Esophagus muscularis mucosa (tissue), 4 donors: ENCODE measurements at regions not wholly inside any gene's neighbourhood (a gene's known extent, or its start where the extent isn't known, plus 50 kb on each side); places are given as distances from the start of the nearest gene placed in this dataset.

Experiments
- DNase-seq: peaks from one replicate; pipeline ENCODE4 v3.0.0-alpha.2; 2017; ENCODE audit errors: extremely low spot score
- H3K27ac ChIP-seq, 4 donors: fragments of 200-600 bp; sonication (generic); replicated peaks in 1 of 4; 1 replicate in 3 of 4; 2 replicates in 1 of 4; pipeline ENCODE4 v1.5.1; 2016 to 2019; ENCODE audit warnings: mild to moderate bottlenecking in 1 of 4
- H3K27me3 ChIP-seq, 4 donors: fragments of 200-600 bp; sonication (generic); one replicate each; pipeline versions ENCODE4 v1.5.1 to v1.6.0; 2016 to 2019
- H3K36me3 ChIP-seq, 4 donors: fragments of 200-600 bp; sonication (generic); one replicate each; pipeline ENCODE4 v1.5.1; 2016 to 2019
- H3K4me1 ChIP-seq, 4 donors: fragments of 200-600 bp; sonication (generic); one replicate each; pipeline ENCODE4 v1.5.1; 2016 to 2019
- H3K4me3 ChIP-seq, 4 donors: fragments of 200-600 bp; sonication (generic); 1 replicate in 2 of 4; 2 replicates in 2 of 4; pipeline ENCODE4 v1.5.1; 2016 to 2019; ENCODE audit warnings: mild to moderate bottlenecking in 4 of 4, moderate library complexity in 1 of 4
- H3K9me3 ChIP-seq, 4 donors: fragments of 200-600 bp; sonication (generic); 1 replicate in 3 of 4; 2 replicates in 1 of 4; pipeline ENCODE4 v1.5.1; 2016 to 2019
- CTCF ChIP-seq, 3 experiments: fragments of 200-600 bp in 2 of 3; fragments of 450-650 bp in 1 of 3; sonication (generic) in 2 of 3; IDR thresholded peaks; one replicate each; pipeline ENCODE4 v1.5.1; 2017 to 2019; ENCODE audit warnings: antibody characterized with exemption in 3 of 3, mild to moderate bottlenecking in 2 of 3, moderate library complexity in 1 of 3
- EP300 ChIP-seq: sonication (generic); formaldehyde crosslinking; IDR thresholded peaks from one replicate; pipeline ENCODE4 v1.6.1; 2017; ENCODE audit warnings: antibody characterized with exemption
- POLR2A ChIP-seq: fragments of 450-650 bp; IDR thresholded peaks from one replicate; pipeline ENCODE4 v1.6.1; 2017; ENCODE audit warnings: antibody characterized with exemption, moderate library complexity, mild to moderate bottlenecking, low read depth
- POLR2AphosphoS5 ChIP-seq, 2 donors: sonication (generic); formaldehyde crosslinking; IDR thresholded peaks; one replicate each; pipeline ENCODE4 v1.6.1; 2017; ENCODE audit warnings: antibody characterized with exemption in 2 of 2
- WGBS: methylation state at CpG from one replicate; pipeline ENCODE4 v1.1.5; 2018; 5-methylcytosine and 5-hydroxymethylcytosine counted together
- intact Hi-C: fragments of 100-400 bp; cut with DNase I; formaldehyde crosslinking; loops from one replicate; pipeline ENCODE4 v1.15.1; 2023

DNA sequence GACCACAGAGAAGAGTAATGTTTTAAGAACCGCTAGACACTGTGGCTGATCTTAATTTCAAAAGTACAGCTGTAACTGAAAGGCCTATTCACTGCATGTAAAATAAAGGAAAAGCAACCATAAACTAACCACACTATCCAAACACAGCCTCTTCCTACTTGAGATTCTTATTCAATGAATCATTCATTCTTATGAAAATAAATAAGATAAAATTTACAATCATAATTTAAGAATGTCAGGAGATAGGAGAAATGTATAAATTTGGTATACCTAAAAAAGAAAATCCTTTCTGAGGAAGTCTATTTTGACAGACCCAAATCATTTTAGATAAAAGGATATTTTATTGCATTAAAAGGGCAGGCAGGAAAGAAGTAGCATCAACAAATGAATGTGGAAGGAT is 533.5 kb upstream of the ZNF385D start:
- H3K4me1 ChIP-seq = no peaks in the 10 kb centered on the region
- intact Hi-C loops = no loop called here
- no peak for DNase-seq
- no peak overlapping the region for H3K4me3 ChIP-seq
- TF ChIP-seq POLR2AphosphoS5 (IDR thresholded peaks at IDR 0.05) (no peak), CTCF (IDR thresholded peaks at IDR 0.05) (no peak), POLR2A (no peak), EP300 (no peak)
- H3K27me3 ChIP-seq = no peaks in the 10 kb centered on the region
- H3K9me3 ChIP-seq = no peaks in the 10 kb centered on the region
- no peaks in the 10 kb centered on the region for H3K36me3 ChIP-seq
- no peak overlapping the region for H3K27ac ChIP-seq
- WGBS = 83% methylated on average over 1 of the region's 1 CpG

DNA sequence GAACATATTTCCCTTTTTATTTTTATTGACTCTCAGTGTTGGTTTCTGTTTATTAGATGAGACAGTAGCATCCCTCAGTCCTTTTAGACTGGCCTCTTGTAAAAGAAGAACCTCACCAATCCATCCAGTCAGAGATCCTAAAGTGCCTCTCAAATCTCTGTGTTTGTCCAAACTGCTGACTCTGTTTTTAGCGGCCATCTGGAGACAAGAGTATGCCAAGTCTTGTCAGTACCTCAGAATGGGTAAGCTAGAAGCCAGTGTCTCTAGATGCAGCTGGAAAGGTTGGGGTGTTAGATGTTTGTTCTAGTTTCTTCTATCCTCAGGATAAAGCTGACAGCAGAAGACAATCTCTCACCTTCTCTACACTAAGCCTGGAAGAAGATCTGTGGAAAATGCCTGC is 537.7 kb upstream of the ZNF385D start:
- intact Hi-C loops = no loop called here
- Histone ChIP-seq H3K4me3 (no peak overlapping the region), H3K27ac (no peak overlapping the region), H3K9me3 (no peaks in the 10 kb centered on the region), H3K36me3 (no peaks in the 10 kb centered on the region), H3K4me1 (no peaks in the 10 kb centered on the region), H3K27me3 (no peaks in the 10 kb centered on the region)
- TF ChIP-seq POLR2AphosphoS5 (IDR thresholded peaks at IDR 0.05) (no peak), POLR2A (no peak), CTCF (IDR thresholded peaks at IDR 0.05) (no peak), EP300 (no peak)
- no peak for DNase-seq
- WGBS = 67% methylated on average over 1 of the region's 1 CpG

DNA sequence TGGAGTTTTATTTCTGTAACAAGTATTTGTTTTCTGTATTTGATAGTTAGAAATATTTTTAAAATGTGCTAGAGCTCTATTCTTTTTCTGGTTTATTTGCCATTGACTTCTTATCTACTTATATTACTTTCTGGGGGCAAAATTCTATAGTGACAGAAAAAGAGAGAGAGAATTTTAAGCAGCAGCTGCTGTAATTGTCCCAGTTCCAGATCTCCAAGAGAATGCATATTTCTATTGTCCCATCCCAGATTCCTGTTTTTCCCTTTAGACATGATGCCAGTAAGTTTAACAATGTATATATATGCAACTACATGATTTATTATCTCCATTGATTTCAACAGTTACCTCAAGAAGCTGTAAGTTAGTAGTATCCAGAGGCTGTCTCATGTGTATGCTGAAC is 541.7 kb upstream of the ZNF385D start:
- no peak overlapping the region for H3K27ac ChIP-seq
- no peaks in the 10 kb centered on the region for H3K4me1 ChIP-seq
- no peaks in the 10 kb centered on the region for H3K27me3 ChIP-seq
- intact Hi-C loops = no loop called here
- H3K9me3 ChIP-seq = no peaks in the 10 kb centered on the region
- H3K4me3 ChIP-seq = no peak overlapping the region
- H3K36me3 ChIP-seq = no peaks in the 10 kb centered on the region
- no peak for DNase-seq
- no peak for TF ChIP-seq POLR2AphosphoS5 (IDR thresholded peaks at IDR 0.05)
- no peak for TF ChIP-seq POLR2A
- TF ChIP-seq CTCF (IDR thresholded peaks at IDR 0.05) = no peak
- no peak for TF ChIP-seq EP300

DNA sequence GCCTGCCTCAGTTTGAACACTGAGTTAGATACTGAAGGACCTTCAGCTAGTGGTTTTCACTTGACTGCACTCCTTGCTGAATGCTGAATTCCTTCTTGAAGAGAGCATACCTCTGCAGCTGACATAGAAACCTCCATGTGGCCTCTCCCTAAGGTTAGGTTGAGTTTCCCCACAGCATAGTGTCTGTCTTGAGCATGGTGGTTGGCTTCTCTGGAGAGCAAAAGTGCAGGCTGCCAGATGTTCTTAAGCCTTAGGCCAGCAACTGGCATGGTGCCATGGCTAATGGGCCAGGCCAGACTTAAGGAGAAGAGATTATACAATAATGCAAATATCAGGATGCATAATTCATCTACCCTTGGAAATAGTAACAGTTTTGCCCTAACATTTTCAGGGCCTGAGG is 545.6 kb upstream of the ZNF385D start:
- no peak for TF ChIP-seq POLR2A
- TF ChIP-seq EP300 = no peak
- TF ChIP-seq CTCF (IDR thresholded peaks at IDR 0.05) = no peak
- TF ChIP-seq POLR2AphosphoS5 (IDR thresholded peaks at IDR 0.05) = no peak
- Histone ChIP-seq H3K9me3 (peaks cover 0 to 10% (median 3%) of the 10 kb centered on the region in 4 donors), H3K36me3 (no peaks in the 10 kb centered on the region), H3K4me1 (no peaks in the 10 kb centered on the region), H3K27ac (no peak overlapping the region), H3K27me3 (no peaks in the 10 kb centered on the region), H3K4me3 (no peak overlapping the region)
- DNase-seq = no peak
- intact Hi-C loops = no loop called here

GRCh38 chr3:22297436-22297835 is 546.4 kb upstream of the ZNF385D start:
- intact Hi-C loops = no loop called here
- DNase-seq = no peak
- Histone ChIP-seq H3K4me1 (no peaks in the 10 kb centered on the region), H3K4me3 (no peak overlapping the region), H3K9me3 (peaks cover 0 to 10% (median 3%) of the 10 kb centered on the region in 4 donors), H3K27ac (no peak overlapping the region), H3K27me3 (no peaks in the 10 kb centered on the region), H3K36me3 (no peaks in the 10 kb centered on the region)
- WGBS = 91% methylated on average over 4 of the region's 4 CpGs
- TF ChIP-seq CTCF (IDR thresholded peaks at IDR 0.05) (no peak), POLR2AphosphoS5 (IDR thresholded peaks at IDR 0.05) (no peak), POLR2A (no peak), EP300 (no peak)
